SHP77 (cell line): ENCODE measurements at regions not wholly inside any gene's neighbourhood (a gene's known extent, or its start where the extent isn't known, plus 50 kb on each side); places are given as distances from the start of the nearest gene placed in this dataset.

ENCODE experiments used
- DNase-seq, 2 experiments: peaks; one replicate each; lab custom pipeline; 2025; lab: John Stamatoyannopoulos, UW

- DNase-seq, result no peak
These were observed 227.5 kb upstream of the APCDD1 start for GRCh38 chr18:10226971-10227370.

- no peak for DNase-seq
These were observed 226.1 kb upstream of the APCDD1 start for GRCh38 chr18:10228326-10228725.

- DNase-seq, result no peak
These were observed 225.0 kb upstream of the APCDD1 start for GRCh38 chr18:10229458-10229857.

GRCh38 chr18:10230072-10230471 lies 224.4 kb upstream of the APCDD1 start:
- peak in 1 of 2 experiments; percentile 36 for DNase-seq

GRCh38 chr18:10231220-10231619 lies 223.2 kb upstream of the APCDD1 start:
- DNase-seq, result no peak

- no peak for DNase-seq
These were observed 222.4 kb upstream of the APCDD1 start for GRCh38 chr18:10232062-10232461.

- DNase-seq, result no peak
These were observed 221.2 kb upstream of the APCDD1 start for GRCh38 chr18:10233082-10233875.

- no peak for DNase-seq
These were observed 220.2 kb upstream of the APCDD1 start for GRCh38 chr18:10234281-10234680.

- DNase-seq, result no peak
These were observed 219.3 kb upstream of the APCDD1 start for GRCh38 chr18:10234912-10235660.

- no peak for DNase-seq
These were observed 218.8 kb upstream of the APCDD1 start for GRCh38 chr18:10235661-10235952.

- no peak for DNase-seq
These were observed 215.3 kb upstream of the APCDD1 start for GRCh38 chr18:10239103-10239502.

GRCh38 chr18:10239991-10240634 lies 214.3 kb upstream of the APCDD1 start:
- no peak for DNase-seq

GRCh38 chr18:10240973-10241372 lies 213.5 kb upstream of the APCDD1 start:
- DNase-seq, result no peak

- DNase-seq, result no peak
These were observed 212.9 kb upstream of the APCDD1 start for GRCh38 chr18:10241579-10241978.

- DNase-seq, result no peak
These were observed 211.3 kb upstream of the APCDD1 start for GRCh38 chr18:10242936-10243680.

- DNase-seq, result no peak
These were observed 210.1 kb upstream of the APCDD1 start for GRCh38 chr18:10244341-10244740.

GRCh38 chr18:10245031-10245845 lies 209.2 kb upstream of the APCDD1 start:
- no peak for DNase-seq

GRCh38 chr18:10245846-10246175 lies 208.6 kb upstream of the APCDD1 start:
- no peak for DNase-seq

- no peak for DNase-seq
These were observed 207.3 kb upstream of the APCDD1 start for GRCh38 chr18:10247021-10247741.

- DNase-seq, result no peak
These were observed 206.7 kb upstream of the APCDD1 start for GRCh38 chr18:10247742-10248082.

- no peak for DNase-seq
These were observed 205.7 kb upstream of the APCDD1 start for GRCh38 chr18:10248738-10249137.
